Upper lobe of right lung (tissue), 1 donor: ENCODE measurements at regions not wholly inside any gene's neighbourhood (a gene's known extent, or its start where the extent isn't known, plus 50 kb on each side); places are given as distances from the start of the nearest gene placed in this dataset.

Experiments used
- ATAC-seq: fragments of 200-7000 bp; cut with Tn5 transposase; one replicate; pipeline ENCODE4 v1.9.1; 2020; ENCODE audit warnings: mild to moderate bottlenecking, moderate library complexity
- DNase-seq: peaks from one replicate; pipeline ENCODE4 v3.0.0-alpha.2; 2020
- H3K27ac ChIP-seq: fragments of 200-600 bp; one replicate; pipeline ENCODE4 v1.8.0; 2022
- H3K27me3 ChIP-seq: fragments of 200-600 bp; one replicate; pipeline ENCODE4 v1.8.0; 2022; ENCODE audit warnings: mild to moderate bottlenecking
- H3K36me3 ChIP-seq: fragments of 200-600 bp; one replicate; pipeline ENCODE4 v1.8.0; 2022
- H3K4me1 ChIP-seq: fragments of 200-600 bp; one replicate; pipeline ENCODE4 v1.8.0; 2022
- H3K4me3 ChIP-seq: fragments of 200-600 bp; one replicate; pipeline ENCODE4 v1.8.0; 2022; ENCODE audit warnings: mild to moderate bottlenecking
- H3K9me3 ChIP-seq: fragments of 200-600 bp; one replicate; pipeline ENCODE4 v1.8.0; 2022
- CTCF ChIP-seq: fragments of 200-600 bp; IDR thresholded peaks from one replicate; pipeline ENCODE4 v1.8.0; 2022; ENCODE audit warnings: antibody characterized with exemption
- intact Hi-C: fragments of 100-400 bp; cut with DNase I; formaldehyde crosslinking; loops from one replicate; pipeline ENCODE4 v1.11.0; 2022
- donor health status: DM: no; HTN: yes; CAD: no; lungs with severe emphysema.

DNA sequence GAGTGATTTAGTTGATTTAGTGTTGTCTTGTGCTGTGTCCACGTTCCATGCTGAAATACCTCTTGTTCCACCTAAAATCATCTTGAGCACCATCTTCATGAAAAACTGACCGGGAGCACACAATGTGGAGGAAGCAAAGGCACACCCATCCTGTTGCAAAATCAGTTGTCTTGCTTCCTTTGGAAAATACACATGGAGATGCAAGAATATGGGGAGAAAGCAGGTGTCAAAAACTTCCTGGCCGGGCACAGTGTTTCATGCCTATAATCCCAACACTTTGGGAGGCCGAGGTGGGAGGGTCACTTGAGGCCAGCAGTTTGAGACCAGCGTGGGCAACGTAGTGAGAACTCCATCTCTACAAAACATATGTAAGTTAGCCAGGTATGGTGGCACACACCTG is 151.1 kb downstream of the C11orf91 start:
- Histone ChIP-seq H3K36me3 (no peaks in the 10 kb centered on the region), H3K27me3 (peaks cover 7% of the 10 kb centered on the region), H3K4me3 (no peak overlapping the region), H3K4me1 (no peaks in the 10 kb centered on the region), H3K9me3 (no peaks in the 10 kb centered on the region), H3K27ac (no peak overlapping the region)
- no peak for DNase-seq
- intact Hi-C loops = no loop called here
- no peak for TF ChIP-seq CTCF
- ATAC-seq = no peak

- Histone ChIP-seq H3K36me3 (no peaks in the 10 kb centered on the region), H3K4me1 (no peaks in the 10 kb centered on the region), H3K27me3 (no peaks in the 10 kb centered on the region), H3K4me3 (no peak overlapping the region), H3K27ac (no peak overlapping the region), H3K9me3 (no peaks in the 10 kb centered on the region)
- no peak for TF ChIP-seq CTCF
- intact Hi-C loops = no loop called here
- ATAC-seq (no peak), DNase-seq (no peak)
Observed at GRCh38 chr11:33545931-33546330, 154.7 kb downstream of the C11orf91 start.

- DNase-seq (no peak), ATAC-seq (no peak)
- intact Hi-C loops = no loop called here
- no peak for TF ChIP-seq CTCF
- no peaks in the 10 kb centered on the region for H3K36me3 ChIP-seq
- no peaks in the 10 kb centered on the region for H3K9me3 ChIP-seq
- no peak overlapping the region for H3K4me3 ChIP-seq
- H3K27ac ChIP-seq = no peak overlapping the region
- H3K27me3 ChIP-seq = no peaks in the 10 kb centered on the region
- H3K4me1 ChIP-seq = no peaks in the 10 kb centered on the region
Observed at GRCh38 chr11:33544593-33545373, 155.8 kb downstream of the C11orf91 start.

DNA sequence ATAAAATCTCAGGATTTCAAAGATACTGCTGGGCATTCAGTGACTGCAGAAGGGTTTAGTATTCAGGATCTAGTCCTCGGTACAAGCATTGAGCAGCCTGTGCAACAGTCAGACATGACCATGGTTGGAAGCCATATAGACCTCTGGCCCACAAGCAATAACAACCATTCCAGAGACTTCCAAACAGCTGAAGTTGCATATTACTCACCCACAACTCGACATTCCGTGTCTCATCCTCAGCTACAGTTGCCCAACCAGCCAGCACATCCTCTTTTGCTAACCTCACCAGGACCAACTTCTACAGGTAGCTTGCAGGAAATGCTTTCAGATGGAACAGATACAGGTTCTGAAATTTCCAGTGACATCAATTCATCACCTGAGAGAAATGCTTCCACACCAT is 156.8 kb downstream of the C11orf91 start:
- DNase-seq (no peak), ATAC-seq (no peak)
- Histone ChIP-seq H3K4me3 (no peak overlapping the region), H3K27me3 (peaks cover 3% of the 10 kb centered on the region), H3K4me1 (no peaks in the 10 kb centered on the region), H3K36me3 (no peaks in the 10 kb centered on the region), H3K9me3 (no peaks in the 10 kb centered on the region), H3K27ac (no peak overlapping the region)
- no peak for TF ChIP-seq CTCF
- intact Hi-C loops = no loop called here

- DNase-seq (peak; percentile 73), ATAC-seq (peak; percentile 86)
- Histone ChIP-seq H3K36me3 (no peaks in the 10 kb centered on the region), H3K9me3 (no peaks in the 10 kb centered on the region), H3K4me1 (no peaks in the 10 kb centered on the region), H3K27me3 (peaks cover 4% of the 10 kb centered on the region), H3K27ac (no peak overlapping the region), H3K4me3 (no peak overlapping the region)
- peak; percentile 67 for TF ChIP-seq CTCF
- intact Hi-C loops = no loop called here
Observed at GRCh38 chr11:33542921-33543320, 157.7 kb downstream of the C11orf91 start.
